Adrenal gland (tissue), 9 donors: ENCODE measurements at regions not wholly inside any gene's neighbourhood (a gene's known extent, or its start where the extent isn't known, plus 50 kb on each side); places are given as distances from the start of the nearest gene placed in this dataset.

Experiments used
- DNase-seq, 7 donors: peaks; one replicate each; pipeline ENCODE4 v3.0.0-alpha.2; 2019 to 2020
- H3K27ac ChIP-seq, 5 donors: fragments of 200-600 bp; sonication (generic) in 4 of 5; 1 replicate in 3 of 5; 2 replicates in 2 of 5; pipeline versions ENCODE4 v1.5.1 to v1.8.0; 2016 to 2020; ENCODE audit warnings: mild to moderate bottlenecking in 1 of 5
- H3K27me3 ChIP-seq: fragments of 200-600 bp; 2 replicates; pipeline ENCODE4 v1.8.0; 2021
- H3K36me3 ChIP-seq, 2 donors: fragments of 200-600 bp; replicated peaks in 1 of 2; 1 replicate in 1 of 2; 2 replicates in 1 of 2; pipeline versions ENCODE4 v1.5.1 to v1.8.0; 2018 to 2022
- H3K4me1 ChIP-seq, 2 donors: fragments of 200-600 bp; replicated peaks in 1 of 2; 1 replicate in 1 of 2; 2 replicates in 1 of 2; pipeline versions ENCODE4 v1.5.1 to v1.8.0; 2018 to 2021
- H3K4me3 ChIP-seq, 4 donors: fragments of 200-600 bp; sonication (generic) in 3 of 4; one replicate each; pipeline ENCODE4 v1.5.1; 2016 to 2018
- H3K9me3 ChIP-seq, 3 donors: fragments of 200-600 bp; sonication (generic) in 1 of 3; replicated peaks in 1 of 3; 1 replicate in 2 of 3; 2 replicates in 1 of 3; pipeline versions ENCODE4 v1.5.1 to v1.8.0; 2016 to 2021
- CTCF ChIP-seq, 6 experiments: fragments of 450-650 bp in 4 of 6; fragments of 200-600 bp in 2 of 6; sonication (generic) in 1 of 6; IDR thresholded peaks; 1 replicate in 5 of 6; 2 replicates in 1 of 6; pipeline versions ENCODE4 v1.5.1 to v1.8.0; 2016 to 2021; ENCODE audit warnings: antibody characterized with exemption in 6 of 6, mild to moderate bottlenecking in 2 of 6, moderate library complexity in 1 of 6
- POLR2A ChIP-seq, 2 donors: fragments of 450-650 bp; IDR thresholded peaks; one replicate each; pipeline ENCODE4 v1.6.1; 2017; ENCODE audit warnings: antibody characterized with exemption in 2 of 2, mild to moderate bottlenecking in 2 of 2, moderate library complexity in 1 of 2
- WGBS, 4 donors: extraction: QIAGEN DNeasy Blood & Tissue Kit in 2 of 4; methylation state at CpG; one replicate each; pipeline versions ENCODE4 v1.1.5 to v1.1.7; 2013 to 2017; 5-methylcytosine and 5-hydroxymethylcytosine counted together
- intact Hi-C, 2 donors: fragments of 100-400 bp; cut with DNase I; formaldehyde crosslinking; loops; one replicate each; pipeline versions ENCODE4 v1.14.1 to v1.15.0; 2022 to 2023
- donor health status: healthy with polysubstance abuse.
- donor health status: Bipolar disorder and iron deficiency.
- donor health status: DM: yes; HTN: yes; CAD: no.
- donor health status: DM: no; HTN: no; CAD: no.
- donor health status: DM: no; HTN: no; CAD: no.

GRCh38 chr10:3493621-3494020, 291.4 kb downstream of the KLF6 start:
- TF ChIP-seq POLR2A (IDR thresholded peaks at IDR 0.05) (no peak), CTCF (IDR thresholded peaks at IDR 0.05) (no peak)
- no peak overlapping the region for H3K4me3 ChIP-seq
- H3K27me3 ChIP-seq, result no peaks in the 10 kb centered on the region
- no peaks in the 10 kb centered on the region for H3K36me3 ChIP-seq
- intact Hi-C loops, result no loop called here
- 64 to 100% (median 96%) methylated on average over 1 of the region's 1 CpG for WGBS, 4 donors
- H3K9me3 ChIP-seq, result no peaks in the 10 kb centered on the region
- no peaks in the 10 kb centered on the region for H3K4me1 ChIP-seq
- peak overlapping the region in 1 of 5 donors; percentile 55 for H3K27ac ChIP-seq
- no peak for DNase-seq

- no peaks in the 10 kb centered on the region for H3K27me3 ChIP-seq
- TF ChIP-seq CTCF (IDR thresholded peaks at IDR 0.05) (no peak), POLR2A (IDR thresholded peaks at IDR 0.05) (no peak)
- 74 to 79% (median 78%) methylated on average over 4 of the region's 4 CpGs for WGBS, 4 donors
- no peak overlapping the region for H3K27ac ChIP-seq
- DNase-seq, result no peak
- no peaks in the 10 kb centered on the region for H3K9me3 ChIP-seq
- intact Hi-C loops, result no loop called here
- no peaks in the 10 kb centered on the region for H3K4me1 ChIP-seq
- H3K36me3 ChIP-seq, result no peaks in the 10 kb centered on the region
- no peak overlapping the region for H3K4me3 ChIP-seq
Observed at GRCh38 chr10:3491571-3491970, 293.4 kb downstream of the KLF6 start.

GRCh38 chr10:3487228-3487627, 297.8 kb downstream of the KLF6 start:
- H3K27ac ChIP-seq, result no peak overlapping the region
- H3K4me3 ChIP-seq, result no peak overlapping the region
- WGBS, 4 donors, result 70 to 97% (median 81%) methylated on average over 4 of the region's 4 CpGs
- intact Hi-C loops, result no loop called here
- no peaks in the 10 kb centered on the region for H3K9me3 ChIP-seq
- no peaks in the 10 kb centered on the region for H3K27me3 ChIP-seq
- H3K36me3 ChIP-seq, result no peaks in the 10 kb centered on the region
- DNase-seq, result no peak
- peaks cover 0 to 5% of the 10 kb centered on the region in 2 donors for H3K4me1 ChIP-seq
- TF ChIP-seq POLR2A (IDR thresholded peaks at IDR 0.05) (no peak), CTCF (IDR thresholded peaks at IDR 0.05) (no peak)

- DNase-seq, result peak in 3 of 7 donors; percentile 34 to 67 (median 37)
- H3K4me3 ChIP-seq, result no peak overlapping the region
- no peaks in the 10 kb centered on the region for H3K9me3 ChIP-seq
- H3K4me1 ChIP-seq, result peaks cover 0 to 5% of the 10 kb centered on the region in 2 donors
- 62 to 77% (median 68%) methylated on average over 12 of the region's 12 CpGs for WGBS, 4 donors
- H3K27ac ChIP-seq, result no peak overlapping the region
- no peaks in the 10 kb centered on the region for H3K36me3 ChIP-seq
- H3K27me3 ChIP-seq, result no peaks in the 10 kb centered on the region
- intact Hi-C loops, result no loop called here
- TF ChIP-seq POLR2A (IDR thresholded peaks at IDR 0.05) (no peak), CTCF (IDR thresholded peaks at IDR 0.05) (no peak)
Observed at GRCh38 chr10:3486346-3487065, 298.5 kb downstream of the KLF6 start.
